HG02798 (cell line): ENCODE measurements at regions not wholly inside any gene's neighbourhood (a gene's known extent, or its start where the extent isn't known, plus 50 kb on each side); places are given as distances from the start of the nearest gene placed in this dataset.
"Not testable (repeated sequence)": the region's sequence is repeated elsewhere in the genome, so short reads cannot be mapped to it uniquely, and the experiment has no call there.

Experiments
- ATAC-seq: cut with Tn5 transposase; IDR thresholded peaks from one replicate; pipeline ENCODE4 v1.9.1; 2021; ENCODE audit warnings: mild to moderate bottlenecking; ENCODE audit not compliant: unreplicated experiment, poor library complexity

- no peak for ATAC-seq
These were observed 561.1 kb upstream of the ZNF804A start for GRCh38 chr2:184037273-184037672.

- no peak for ATAC-seq
These were observed 558.8 kb upstream of the ZNF804A start for GRCh38 chr2:184039493-184039892.

- ATAC-seq, result no peak
These were observed 558.1 kb upstream of the ZNF804A start for GRCh38 chr2:184040230-184040629.

- no peak for ATAC-seq
These were observed 557.3 kb upstream of the ZNF804A start for GRCh38 chr2:184041077-184041476.

GRCh38 chr2:184041777-184042176, 556.6 kb upstream of the ZNF804A start:
- ATAC-seq, result no peak

- ATAC-seq, result no peak
These were observed 550.8 kb upstream of the ZNF804A start for GRCh38 chr2:184047536-184047935.

- ATAC-seq, result no peak
These were observed 548.8 kb upstream of the ZNF804A start for GRCh38 chr2:184049566-184049965.

- no peak for ATAC-seq
These were observed 545.0 kb upstream of the ZNF804A start for GRCh38 chr2:184053326-184053725.

- ATAC-seq, result not testable (repeated sequence)
These were observed 543.9 kb upstream of the ZNF804A start for GRCh38 chr2:184054419-184054818.

- no peak for ATAC-seq
These were observed 540.4 kb upstream of the ZNF804A start for GRCh38 chr2:184057910-184058309.

GRCh38 chr2:184060268-184060667, 538.1 kb upstream of the ZNF804A start:
- ATAC-seq, result not testable (repeated sequence)

- no peak for ATAC-seq
These were observed 530.8 kb upstream of the ZNF804A start for GRCh38 chr2:184067502-184067901.

GRCh38 chr2:184072470-184072869, 525.9 kb upstream of the ZNF804A start:
- no peak for ATAC-seq

GRCh38 chr2:184078496-184078895, 519.8 kb upstream of the ZNF804A start:
- no peak for ATAC-seq

- ATAC-seq, result no peak
These were observed 506.9 kb upstream of the ZNF804A start for GRCh38 chr2:184091456-184091855.

- peak; percentile 45 for ATAC-seq
These were observed 484.5 kb upstream of the ZNF804A start for GRCh38 chr2:184113696-184114403.

GRCh38 chr2:184114439-184114838, 483.9 kb upstream of the ZNF804A start:
- ATAC-seq, result no peak

- no peak for ATAC-seq
These were observed 478.1 kb upstream of the ZNF804A start for GRCh38 chr2:184119989-184120800.

- no peak for ATAC-seq
These were observed 472.5 kb upstream of the ZNF804A start for GRCh38 chr2:184125867-184126266.

GRCh38 chr2:184129073-184129472, 469.3 kb upstream of the ZNF804A start:
- no peak for ATAC-seq

GRCh38 chr2:184137955-184138354, 460.4 kb upstream of the ZNF804A start:
- ATAC-seq, result peak; percentile 51

- no peak for ATAC-seq
These were observed 456.5 kb upstream of the ZNF804A start for GRCh38 chr2:184141866-184142265.
